GM21381 (cell line): ENCODE measurements at regions not wholly inside any gene's neighbourhood (a gene's known extent, or its start where the extent isn't known, plus 50 kb on each side); places are given as distances from the start of the nearest gene placed in this dataset.
"Not testable (repeated sequence)": the region's sequence is repeated elsewhere in the genome, so short reads cannot be mapped to it uniquely, and the experiment has no call there.

Experiments
- ATAC-seq: cut with Tn5 transposase; IDR thresholded peaks from one replicate; pipeline ENCODE4 v1.9.1; 2021; ENCODE audit warnings: mild to moderate bottlenecking, moderate library complexity; ENCODE audit not compliant: unreplicated experiment

GRCh38 chr2:163198972-163199371 is 360.4 kb upstream of the KCNH7 start:
- no peak for ATAC-seq

GRCh38 chr2:163198007-163198406 is 359.4 kb upstream of the KCNH7 start:
- ATAC-seq = no peak

- ATAC-seq = no peak
These were observed 352.8 kb upstream of the KCNH7 start for GRCh38 chr2:163191372-163191771.

- ATAC-seq = no peak
These were observed 349.6 kb upstream of the KCNH7 start for GRCh38 chr2:163187995-163188655.

GRCh38 chr2:163187119-163187518 is 348.6 kb upstream of the KCNH7 start:
- ATAC-seq = no peak

- no peak for ATAC-seq
These were observed 346.6 kb upstream of the KCNH7 start for GRCh38 chr2:163185160-163185559.

- ATAC-seq = no peak
These were observed 344.3 kb upstream of the KCNH7 start for GRCh38 chr2:163182764-163183354.

GRCh38 chr2:163177592-163177991 is 339.0 kb upstream of the KCNH7 start:
- no peak for ATAC-seq

- no peak for ATAC-seq
These were observed 336.7 kb upstream of the KCNH7 start for GRCh38 chr2:163175294-163175693.

- no peak for ATAC-seq
These were observed 335.0 kb upstream of the KCNH7 start for GRCh38 chr2:163173591-163173990.

- no peak for ATAC-seq
These were observed 333.4 kb upstream of the KCNH7 start for GRCh38 chr2:163171786-163172530.

GRCh38 chr2:163157891-163158496 is 319.4 kb upstream of the KCNH7 start:
- no peak for ATAC-seq

GRCh38 chr2:163157411-163157810 is 318.8 kb upstream of the KCNH7 start:
- no peak for ATAC-seq

GRCh38 chr2:163155925-163156324 is 317.4 kb upstream of the KCNH7 start:
- no peak for ATAC-seq

GRCh38 chr2:163155279-163155883 is 316.8 kb upstream of the KCNH7 start:
- ATAC-seq = peak; percentile 91

- ATAC-seq = no peak
These were observed 304.1 kb upstream of the KCNH7 start for GRCh38 chr2:163142618-163143017.

- no peak for ATAC-seq
These were observed 300.4 kb upstream of the KCNH7 start for GRCh38 chr2:163138947-163139346.

- no peak for ATAC-seq
These were observed 296.7 kb upstream of the KCNH7 start for GRCh38 chr2:163135256-163135655.

- no peak for ATAC-seq
These were observed 295.0 kb upstream of the KCNH7 start for GRCh38 chr2:163133602-163134001.

- ATAC-seq = no peak
These were observed 294.3 kb upstream of the KCNH7 start for GRCh38 chr2:163132850-163133249.

- not testable (repeated sequence) for ATAC-seq
These were observed 293.6 kb upstream of the KCNH7 start for GRCh38 chr2:163132207-163132606.
